KBM-7 (cell line): ENCODE measurements at regions not wholly inside any gene's neighbourhood (a gene's known extent, or its start where the extent isn't known, plus 50 kb on each side); places are given as distances from the start of the nearest gene placed in this dataset.

Experiments used
- DNase-seq: peaks from one replicate; pipeline ENCODE4 v3.0.0-alpha.2; 2015
- in situ Hi-C: fragments of 300-500 bp; cut with MboI; formaldehyde crosslinking; loops from 2 replicates; pipeline ENCODE4 v1.14.3; 2020; ENCODE audit warnings: low sequenced_read_pairs, low pct_unique_long_range_greater_than_20kb, mixed read lengths

GRCh38 chr1:220369511-220369910 is 97.3 kb upstream of the RAB3GAP2 start:
- in situ Hi-C loops: no loop called here
- DNase-seq: no peak

GRCh38 chr1:220368352-220369265 is 96.4 kb upstream of the RAB3GAP2 start:
- no peak for DNase-seq

GRCh38 chr1:220367833-220368232 is 95.6 kb upstream of the RAB3GAP2 start:
- in situ Hi-C loops: no loop called here
- DNase-seq: no peak

More at GRCh38 chr1:220368352-220369265, 96.4 kb upstream of the RAB3GAP2 start:
- in situ Hi-C loops: no loop called here

- in situ Hi-C loops: no loop called here
- no peak for DNase-seq
Observed at GRCh38 chr1:220366269-220366668, 94.0 kb upstream of the RAB3GAP2 start.

- no peak for DNase-seq
- in situ Hi-C loops: no loop called here
Observed at GRCh38 chr1:220363196-220363837, 91.1 kb upstream of the RAB3GAP2 start.

GRCh38 chr1:220356981-220357850 is 85.0 kb upstream of the RAB3GAP2 start:
- no peak for DNase-seq
- in situ Hi-C loops: no loop called here

GRCh38 chr1:220353229-220354012 is 81.2 kb upstream of the RAB3GAP2 start:
- in situ Hi-C loops: no loop called here

GRCh38 chr1:220348211-220348610 is 76.0 kb upstream of the RAB3GAP2 start:
- no peak for DNase-seq
- in situ Hi-C loops: no loop called here

More at GRCh38 chr1:220353229-220354012, 81.2 kb upstream of the RAB3GAP2 start:
- DNase-seq: no peak

- in situ Hi-C loops: no loop called here
Observed at GRCh38 chr1:220347654-220348175, 75.5 kb upstream of the RAB3GAP2 start.

GRCh38 chr1:220344745-220345144 is 72.5 kb upstream of the RAB3GAP2 start:
- in situ Hi-C loops: no loop called here
- no peak for DNase-seq

More at GRCh38 chr1:220347654-220348175, 75.5 kb upstream of the RAB3GAP2 start:
- DNase-seq: peak; percentile 8

GRCh38 chr1:220342853-220343252 is 70.6 kb upstream of the RAB3GAP2 start:
- no peak for DNase-seq
- in situ Hi-C loops: no loop called here

GRCh38 chr1:220341126-220341525 is 68.9 kb upstream of the RAB3GAP2 start:
- in situ Hi-C loops: no loop called here
- DNase-seq: no peak

GRCh38 chr1:220339581-220339980 is 67.3 kb upstream of the RAB3GAP2 start:
- in situ Hi-C loops: no loop called here
- no peak for DNase-seq

GRCh38 chr1:220338759-220339158 is 66.5 kb upstream of the RAB3GAP2 start:
- in situ Hi-C loops: no loop called here
- no peak for DNase-seq

GRCh38 chr1:220336391-220337031 is 64.3 kb upstream of the RAB3GAP2 start:
- DNase-seq: no peak
- in situ Hi-C loops: no loop called here

GRCh38 chr1:220335668-220336067 is 63.4 kb upstream of the RAB3GAP2 start:
- DNase-seq: no peak
- in situ Hi-C loops: no loop called here

GRCh38 chr1:220331318-220331717 is 59.1 kb upstream of the RAB3GAP2 start:
- DNase-seq: no peak
- in situ Hi-C loops: no loop called here

- in situ Hi-C loops: no loop called here
- no peak for DNase-seq
Observed at GRCh38 chr1:220330265-220330664, 58.0 kb upstream of the RAB3GAP2 start.
